ENCODE measurements at regions not wholly inside any gene's neighbourhood (a gene's known extent, or its start where the extent isn't known, plus 50 kb on each side); places are given as distances from the start of the nearest gene placed in this dataset.
"Not testable (repeated sequence)": the region's sequence is repeated elsewhere in the genome, so short reads cannot be mapped to it uniquely, and the experiment has no call there.

DNA sequence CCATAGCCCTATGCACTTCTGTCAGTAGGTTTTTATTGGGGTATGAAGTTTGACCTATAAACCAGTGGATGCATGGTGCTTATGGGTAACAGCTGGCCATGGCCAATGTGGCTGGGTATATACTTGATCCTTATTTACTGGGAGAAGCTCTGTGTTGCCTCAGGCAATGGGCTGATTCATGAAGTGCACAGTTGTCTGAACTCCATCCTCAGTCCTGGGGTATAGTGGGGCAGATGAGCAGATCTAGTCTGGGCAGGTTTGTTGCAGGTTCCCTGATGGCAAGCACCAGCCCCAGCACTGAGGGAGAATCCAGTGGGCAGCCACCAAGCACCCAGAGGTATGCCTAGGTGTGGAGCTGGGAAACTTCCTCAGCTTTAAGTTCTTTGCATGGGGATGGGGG, 274.4 kb downstream of the TDRD3 start:
- no peak for DNase-seq

DNA sequence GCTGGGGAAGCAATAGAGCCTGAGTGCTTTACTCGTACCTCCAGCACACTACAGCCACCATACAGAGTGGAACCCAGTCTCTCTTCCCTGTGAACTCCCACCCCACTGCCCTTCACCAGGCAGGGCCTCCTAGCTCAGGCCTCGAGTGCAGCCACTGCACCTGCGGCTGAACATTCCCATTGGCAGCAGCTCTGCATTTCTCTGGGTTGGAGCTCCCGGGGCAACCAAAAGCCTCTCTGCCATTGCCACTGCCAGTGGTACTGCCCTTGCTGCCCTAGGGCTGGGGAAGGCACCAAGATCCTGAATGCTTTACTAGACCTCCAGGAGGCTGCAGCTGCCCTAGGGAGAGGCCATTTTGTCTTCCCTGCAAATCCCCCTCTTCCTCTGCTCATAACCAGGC, 266.8 kb downstream of the TDRD3 start:
- DNase-seq = no peak

DNA sequence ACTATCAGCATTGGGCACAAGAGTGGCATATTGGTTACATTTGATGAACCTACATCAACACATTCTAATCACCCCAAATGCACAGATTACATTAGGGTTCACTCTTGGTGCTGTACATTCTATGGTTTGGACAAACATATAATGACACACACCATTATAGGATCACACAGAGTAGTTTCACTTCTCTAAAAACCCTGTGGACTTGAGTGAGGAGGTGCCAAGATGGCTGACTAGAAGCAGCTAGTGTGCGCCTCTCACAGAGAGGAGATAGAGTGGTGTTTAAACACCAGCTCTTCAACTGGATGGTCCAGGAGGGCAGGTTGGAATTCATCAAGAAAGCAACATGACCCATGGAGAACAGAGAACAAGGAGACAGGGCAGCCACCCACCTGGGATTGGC, 265.6 kb downstream of the TDRD3 start:
- DNase-seq = no peak

DNA sequence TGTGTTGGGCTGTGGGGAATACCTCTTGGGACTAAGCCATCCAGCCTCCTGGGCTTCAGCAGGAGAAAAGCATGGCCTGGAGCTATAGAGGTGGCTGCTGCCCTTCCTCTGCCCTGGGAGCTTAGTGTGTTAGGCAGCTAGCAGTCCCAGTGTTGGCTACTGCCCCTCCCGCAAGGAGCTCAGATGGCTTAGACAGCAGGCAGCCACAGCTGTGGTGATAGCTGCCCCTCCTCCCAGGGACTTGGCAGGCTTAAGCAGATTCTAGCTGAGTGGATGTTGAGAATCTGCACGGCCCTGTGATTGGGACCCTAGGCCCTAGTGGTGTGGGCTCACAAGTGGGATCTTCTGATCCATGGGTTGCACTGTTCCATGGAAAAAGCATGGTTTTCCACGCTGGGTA, 264.5 kb downstream of the TDRD3 start:
- peak; percentile 38 for DNase-seq

DNA sequence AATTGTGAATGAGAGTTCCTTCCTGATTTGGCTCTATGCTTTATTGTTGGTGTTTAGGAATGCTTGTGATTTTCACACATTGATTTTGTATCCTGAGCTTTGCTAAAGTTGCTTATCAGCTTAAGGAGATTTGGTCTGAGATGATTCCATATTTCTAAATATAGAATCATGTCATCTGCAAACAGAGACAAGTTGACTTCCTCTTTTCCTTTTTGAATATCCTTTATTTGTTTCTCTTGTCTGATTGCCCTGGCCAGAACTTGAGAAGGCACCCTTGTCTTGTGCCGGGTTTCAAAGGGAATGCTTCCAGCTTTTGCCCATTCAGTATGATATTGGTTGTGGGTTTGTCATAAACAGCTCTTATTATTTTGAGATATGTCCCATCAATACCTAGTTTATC, 260.6 kb downstream of the TDRD3 start:
- DNase-seq = not testable (repeated sequence)

DNA sequence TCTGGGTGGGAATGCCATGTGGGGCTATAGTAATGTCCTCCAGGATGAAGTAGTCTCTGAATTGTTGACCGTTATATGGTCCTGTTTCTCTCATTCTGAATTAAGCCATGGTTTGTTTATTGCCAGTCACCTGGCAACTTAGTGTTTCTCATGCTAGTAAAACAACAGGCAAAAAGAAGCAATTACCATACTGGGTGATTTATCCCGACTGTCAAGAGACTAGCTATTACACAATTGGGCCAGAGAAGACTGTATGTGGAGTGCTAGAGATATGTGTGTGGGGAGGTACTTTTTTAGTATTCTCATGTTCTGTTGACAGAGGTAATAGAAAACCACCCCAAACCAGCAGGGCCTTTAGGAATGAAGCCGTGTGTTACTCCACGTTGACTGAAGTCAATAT, 258.2 kb downstream of the TDRD3 start:
- no peak for DNase-seq

DNA sequence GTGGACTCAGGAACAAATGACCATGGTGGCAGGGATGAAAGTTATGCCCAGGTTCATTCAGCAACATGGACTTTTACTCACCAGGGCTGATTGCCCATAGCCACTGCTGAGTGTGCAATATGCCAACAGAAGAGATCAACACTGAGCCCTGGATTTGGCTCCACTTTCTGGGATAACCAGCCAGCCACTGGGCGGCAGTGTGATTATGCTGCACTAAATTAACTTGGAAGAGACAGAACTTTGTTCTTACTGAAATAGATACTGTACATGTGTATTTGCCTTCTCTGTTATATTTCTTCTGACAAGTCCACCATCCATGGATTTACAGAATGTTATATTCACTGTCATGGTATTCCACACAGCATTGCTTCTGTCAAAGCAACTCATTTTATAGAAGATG, 257.4 kb downstream of the TDRD3 start:
- DNase-seq = peak; percentile 35

DNA sequence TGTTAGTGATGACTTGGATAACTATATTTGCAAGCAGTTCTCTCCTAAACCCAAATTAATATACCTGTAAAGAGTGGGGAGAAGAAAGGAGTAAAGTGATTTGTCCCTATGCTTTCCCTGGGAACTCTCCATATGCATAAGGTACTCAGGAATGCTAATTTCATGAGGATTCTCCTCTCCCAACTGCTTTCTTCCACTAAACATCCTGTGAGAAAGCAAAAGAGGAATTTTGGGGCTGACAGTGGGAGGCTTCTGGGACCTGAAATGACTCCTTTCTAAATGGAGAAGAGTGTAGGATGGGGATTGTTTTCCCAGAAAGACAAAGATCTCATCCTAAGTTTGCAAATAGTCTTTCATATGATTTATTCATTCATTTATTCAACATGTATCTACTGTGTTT, 250.5 kb downstream of the TDRD3 start:
- no peak for DNase-seq

DNA sequence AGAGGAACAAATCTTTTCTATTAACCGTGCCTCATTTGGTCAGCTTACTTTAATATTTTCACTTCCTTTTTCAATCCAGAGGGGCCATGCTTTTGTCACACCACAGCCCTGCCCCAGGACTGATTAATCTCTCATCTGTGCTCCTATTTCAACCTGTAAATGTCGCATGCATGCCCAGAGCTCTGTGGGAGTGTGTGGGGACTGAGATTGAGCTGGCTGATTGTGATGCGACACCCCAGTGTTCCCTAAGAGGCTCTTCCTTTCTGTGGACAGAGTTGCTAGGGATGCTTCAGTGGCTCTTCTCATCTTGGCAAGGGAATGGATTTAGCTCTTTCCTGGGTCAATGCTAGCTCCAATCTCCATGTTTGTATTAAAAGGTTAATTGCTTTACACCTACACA, 249.6 kb downstream of the TDRD3 start:
- DNase-seq = no peak

DNA sequence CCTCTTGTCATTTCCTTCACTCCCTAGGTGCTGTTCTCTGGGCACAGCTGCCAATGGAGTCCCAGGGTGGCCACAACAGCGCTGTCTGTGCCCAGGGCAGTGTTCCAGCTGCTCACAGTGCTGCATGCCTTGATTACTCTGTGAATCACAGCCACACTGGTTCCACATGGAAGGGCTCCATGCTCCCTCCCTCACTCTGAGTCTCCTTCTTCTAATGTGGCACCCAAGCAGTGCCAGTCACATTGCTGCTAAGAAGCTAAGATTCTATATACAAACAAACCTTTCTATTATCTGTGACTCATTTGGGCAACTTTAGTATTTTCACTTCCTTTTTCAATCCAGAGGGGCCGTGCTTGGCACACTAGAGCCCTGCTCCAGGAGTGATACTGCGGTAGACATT, 248.7 kb downstream of the TDRD3 start:
- no peak for DNase-seq

DNA sequence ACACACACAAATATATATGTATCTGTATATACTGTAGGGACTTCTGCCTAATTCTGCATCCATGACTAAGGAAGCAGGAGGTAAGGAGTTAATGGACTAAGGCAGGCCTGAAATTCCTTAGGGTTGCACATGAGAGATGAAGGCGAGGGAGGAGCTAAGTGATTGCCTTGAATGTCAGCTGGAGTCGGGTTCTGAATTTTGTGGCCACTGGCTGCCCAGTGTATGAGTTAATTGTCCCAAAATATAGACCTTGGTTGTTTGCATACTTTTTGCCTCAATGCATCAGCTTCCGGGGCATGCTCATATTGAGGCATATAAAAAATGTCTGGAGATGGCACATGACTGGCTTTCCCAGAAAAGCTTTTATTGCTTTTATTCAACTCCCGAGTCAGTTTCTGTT, 245.5 kb downstream of the TDRD3 start:
- DNase-seq = no peak

DNA sequence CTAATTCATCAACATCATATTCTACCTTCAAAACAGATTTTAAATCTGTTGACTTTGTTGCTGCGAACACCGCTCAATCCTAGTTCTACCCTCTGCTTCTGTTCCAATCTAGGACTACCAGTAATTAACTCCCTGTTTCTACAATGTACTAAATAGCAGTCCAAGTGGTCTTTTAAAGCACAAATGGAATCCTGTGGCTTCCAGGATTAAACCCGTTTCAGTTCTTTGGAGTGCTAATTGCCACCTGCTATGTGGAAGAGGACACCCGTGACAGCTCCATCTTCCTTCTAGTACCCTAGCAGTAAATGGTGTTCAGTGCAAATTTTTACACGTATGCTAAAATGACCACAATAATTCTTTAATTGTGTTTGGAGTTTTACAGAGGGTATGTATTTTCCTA, 232.1 kb downstream of the TDRD3 start:
- no peak for DNase-seq

DNA sequence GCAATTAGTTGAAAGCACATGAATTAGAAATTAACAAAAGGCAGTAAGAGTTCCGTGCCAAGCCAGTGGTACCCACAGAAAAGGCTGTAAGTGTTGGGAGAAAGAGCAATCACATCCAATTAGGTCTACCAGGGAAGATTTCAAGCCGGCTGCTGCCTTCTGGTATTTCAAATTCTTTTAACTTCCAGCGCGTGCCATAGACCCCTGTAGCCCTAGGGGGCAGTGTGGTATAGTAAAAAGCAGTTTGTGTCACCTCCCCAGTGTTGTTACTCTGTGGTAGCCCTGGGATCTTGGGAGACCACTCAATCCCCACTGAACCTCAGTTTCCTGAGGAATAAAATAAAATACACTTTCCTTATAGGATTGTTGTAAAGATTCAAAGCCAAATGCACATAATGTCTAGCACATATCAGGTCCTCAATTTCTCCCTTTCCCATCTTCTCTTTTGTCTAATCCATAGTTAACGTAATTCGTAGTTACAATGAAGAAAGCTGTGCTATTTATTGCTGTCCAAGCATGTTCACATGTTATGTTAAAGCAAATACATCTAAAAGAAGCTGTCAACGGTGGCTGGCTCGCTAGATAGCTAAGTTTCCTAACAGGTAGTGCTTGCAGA, 230.2 kb downstream of the TDRD3 start:
- DNase-seq = peak; percentile 88
